Heart left ventricle (tissue), 16 donors: ENCODE measurements at regions not wholly inside any gene's neighbourhood (a gene's known extent, or its start where the extent isn't known, plus 50 kb on each side); places are given as distances from the start of the nearest gene placed in this dataset.

Experiments used
- ATAC-seq, 4 donors: fragments of 200-7000 bp; cut with Tn5 transposase; one replicate each; pipeline ENCODE4 v1.9.1; 2020 to 2022; ENCODE audit warnings: moderate library complexity in 4 of 4, mild to moderate bottlenecking in 3 of 4, moderate number of reproducible peaks in 1 of 4
- DNase-seq, 5 donors: peaks; one replicate each; pipeline ENCODE4 v3.0.0-alpha.2; 2020
- H3K27ac ChIP-seq, 12 donors: fragments of 200-600 bp; sonication (generic) in 4 of 12; one replicate each; pipeline versions ENCODE4 v1.5.0 to v1.8.0; 2016 to 2022; ENCODE audit warnings: mild to moderate bottlenecking in 2 of 12
- H3K27me3 ChIP-seq, 9 donors: fragments of 200-600 bp; sonication (generic) in 2 of 9; one replicate each; pipeline versions ENCODE4 v1.5.1 to v1.8.0; 2016 to 2022; ENCODE audit warnings: mild to moderate bottlenecking in 3 of 9
- H3K36me3 ChIP-seq, 9 donors: fragments of 200-600 bp; sonication (generic) in 2 of 9; one replicate each; pipeline versions ENCODE4 v1.5.0 to v1.8.0; 2018 to 2022; ENCODE audit warnings: mild to moderate bottlenecking in 2 of 9
- H3K4me1 ChIP-seq, 12 donors: fragments of 200-600 bp; sonication (generic) in 4 of 12; one replicate each; pipeline versions ENCODE4 v1.5.0 to v1.8.0; 2016 to 2022; ENCODE audit warnings: mild to moderate bottlenecking in 3 of 12
- H3K4me3 ChIP-seq, 12 donors: fragments of 200-600 bp; sonication (generic) in 4 of 12; one replicate each; pipeline versions ENCODE4 v1.5.0 to v1.8.0; 2017 to 2022; ENCODE audit warnings: mild to moderate bottlenecking in 9 of 12, moderate library complexity in 4 of 12
- H3K9me3 ChIP-seq, 12 donors: fragments of 200-600 bp; sonication (generic) in 4 of 12; one replicate each; pipeline versions ENCODE4 v1.5.0 to v1.8.0; 2016 to 2022; ENCODE audit warnings: mild to moderate bottlenecking in 1 of 12
- CTCF ChIP-seq, 12 donors: fragments of 200-600 bp; sonication (generic) in 4 of 12; IDR thresholded peaks; one replicate each; pipeline versions ENCODE4 v1.5.0 to v1.8.0; 2018 to 2022; ENCODE audit warnings: antibody characterized with exemption in 12 of 12, mild to moderate bottlenecking in 5 of 12
- POLR2A ChIP-seq, 2 donors: fragments of 450-650 bp; IDR thresholded peaks; one replicate each; pipeline ENCODE4 v1.6.1; 2017; ENCODE audit warnings: antibody characterized with exemption in 2 of 2, mild to moderate bottlenecking in 2 of 2, moderate library complexity in 2 of 2
- WGBS, 4 donors: extraction: QIAGEN DNeasy Blood & Tissue Kit in 2 of 4; methylation state at CpG; one replicate each; pipeline versions ENCODE4 v1.1.5 to v1.1.7; 2013 to 2018; 5-methylcytosine and 5-hydroxymethylcytosine counted together
- intact Hi-C, 10 donors: fragments of 100-400 bp; cut with DNase I; formaldehyde crosslinking; loops; one replicate each; pipeline versions ENCODE4 v1.11.1 to v1.14.2; 2022
- donor health status: ischemic (EF 13 %, LVEDD 7.1; RV severe dilation, severe dysfunction).
- donor health status: healthy with polysubstance abuse.
- donor health status: DM: no; HTN: yes; CAD: no.
- donor health status: DM: no; HTN: no; CAD: no.
- donor health status: ischemic (EF 25% LVEDD 6.9; RV normal size, moderate dysfunction).
- donor health status: ischemic (EF 25% LVEDD 5.7; RV mildly dilated, moderate dysfunction).
- donor health status: healthy.
- donor health status: DM: yes; HTN: yes; CAD: no.
- donor health status: ischemic (EF 35%, LVEDD 5.7; RV mildly dilated, moderate dysfunction).
- donor health status: nonischemic (EF 11% LVEDD 7.7; RV severe dilation, severe dysfunction).
- donor health status: DM: yes; HTN: yes; CAD: no.
- donor health status: PGD.
- donor health status: ischemic (EF 29% LVEDD 5.4; RV normal size, mild dysfunction).
- donor health status: nonischemic (EF 23%, LVEDD 6.1; RV moderate dilation, normal function).

- intact Hi-C loops: loop anchor here in 4 of 10 donors (5.0 to 10.0 kb wide), 3 partner anchors 165 to 225 kb away; no protein-coding TSS in a partner anchor
- no peak overlapping the region for H3K4me3 ChIP-seq
- ATAC-seq: no peak
- peaks cover 0 to 6% (median 0%) of the 10 kb centered on the region in 9 donors for H3K27me3 ChIP-seq
- peaks cover 0 to 11% (median 0%) of the 10 kb centered on the region in 12 donors for H3K4me1 ChIP-seq
- no peak overlapping the region for H3K27ac ChIP-seq
- H3K36me3 ChIP-seq: no peaks in the 10 kb centered on the region
- TF ChIP-seq POLR2A (IDR thresholded peaks at IDR 0.05): no peak
- no peak for TF ChIP-seq CTCF (IDR thresholded peaks at IDR 0.05)
- DNase-seq: no peak
- H3K9me3 ChIP-seq: peaks cover 0 to 11% (median 0%) of the 10 kb centered on the region in 12 donors
- 67 to 75% (median 70%) methylated on average over 5 of the region's 5 CpGs for WGBS, 4 donors
Measured at GRCh38 chr12:94769776-94770759, 119.7 kb upstream of the TMCC3 start.

GRCh38 chr12:94769047-94769420, 118.7 kb upstream of the TMCC3 start:
- intact Hi-C loops: loop anchor here in 4 of 10 donors (5.0 to 10.0 kb wide), 3 partner anchors 164 to 224 kb away; no protein-coding TSS in a partner anchor
- Histone ChIP-seq H3K4me1 (peaks cover 0 to 11% (median 1%) of the 10 kb centered on the region in 12 donors), H3K9me3 (peaks cover 0 to 7% (median 0%) of the 10 kb centered on the region in 12 donors), H3K27ac (no peak overlapping the region), H3K36me3 (no peaks in the 10 kb centered on the region), H3K4me3 (no peak overlapping the region), H3K27me3 (peaks cover 0 to 6% (median 0%) of the 10 kb centered on the region in 9 donors)
- ATAC-seq (no peak), DNase-seq (no peak)
- TF ChIP-seq CTCF (IDR thresholded peaks at IDR 0.05) (no peak), POLR2A (IDR thresholded peaks at IDR 0.05) (no peak)
- 48 to 57% (median 50%) methylated on average over 8 of the region's 8 CpGs for WGBS, 4 donors

GRCh38 chr12:94768398-94769046, 118.2 kb upstream of the TMCC3 start:
- no peak for TF ChIP-seq CTCF (IDR thresholded peaks at IDR 0.05)
- TF ChIP-seq POLR2A (IDR thresholded peaks at IDR 0.05): no peak
- Histone ChIP-seq H3K9me3 (peaks cover 0 to 2% (median 0%) of the 10 kb centered on the region in 12 donors), H3K36me3 (no peaks in the 10 kb centered on the region), H3K4me3 (no peak overlapping the region), H3K27ac (no peak overlapping the region), H3K27me3 (peaks cover 0 to 6% (median 0%) of the 10 kb centered on the region in 9 donors), H3K4me1 (peaks cover 0 to 11% (median 1%) of the 10 kb centered on the region in 12 donors)
- ATAC-seq (no peak), DNase-seq (no peak)
- intact Hi-C loops: loop anchor here in 4 of 10 donors (5.0 to 10.0 kb wide), 3 partner anchors 164 to 224 kb away; no protein-coding TSS in a partner anchor
- WGBS, 4 donors: 47 to 56% (median 53%) methylated on average over 7 of the region's 7 CpGs

GRCh38 chr12:94767956-94768355, 117.6 kb upstream of the TMCC3 start:
- Histone ChIP-seq H3K27me3 (peaks cover 0 to 6% (median 0%) of the 10 kb centered on the region in 9 donors), H3K4me1 (peaks cover 0 to 11% (median 1%) of the 10 kb centered on the region in 12 donors), H3K27ac (no peak overlapping the region), H3K36me3 (no peaks in the 10 kb centered on the region), H3K4me3 (no peak overlapping the region), H3K9me3 (no peaks in the 10 kb centered on the region)
- intact Hi-C loops: loop anchor here in 5 of 10 donors (2.0 to 10.0 kb wide), 4 partner anchors 163 to 223 kb away; no protein-coding TSS in a partner anchor
- ATAC-seq (no peak), DNase-seq (no peak)
- 72 to 84% (median 82%) methylated on average over 5 of the region's 5 CpGs for WGBS, 4 donors
- TF ChIP-seq POLR2A (IDR thresholded peaks at IDR 0.05) (no peak), CTCF (IDR thresholded peaks at IDR 0.05) (no peak)
